ENCODE measurements at regions not wholly inside any gene's neighbourhood (a gene's known extent, or its start where the extent isn't known, plus 50 kb on each side); places are given as distances from the start of the nearest gene placed in this dataset.

DNA sequence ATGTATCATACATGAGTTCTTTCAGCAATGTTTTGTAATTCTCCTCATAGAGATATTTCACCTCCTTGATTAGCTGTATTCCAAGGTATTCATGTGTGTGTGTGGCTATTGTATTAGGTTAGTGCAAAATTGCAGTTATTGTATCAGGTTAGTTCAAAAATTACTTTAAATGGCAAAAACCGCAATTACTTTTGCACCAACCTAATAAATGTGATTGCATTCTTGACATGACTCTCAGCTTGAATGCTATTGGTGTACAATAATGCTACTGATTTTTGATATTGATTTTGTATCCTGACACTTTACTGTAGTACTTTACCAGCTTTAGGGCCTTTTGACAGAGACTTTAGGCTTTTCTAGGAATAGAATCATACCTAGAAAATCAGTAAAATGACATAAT lies 297.4 kb downstream of the ZWINT start:
- TF ChIP-seq, protein P1, sequence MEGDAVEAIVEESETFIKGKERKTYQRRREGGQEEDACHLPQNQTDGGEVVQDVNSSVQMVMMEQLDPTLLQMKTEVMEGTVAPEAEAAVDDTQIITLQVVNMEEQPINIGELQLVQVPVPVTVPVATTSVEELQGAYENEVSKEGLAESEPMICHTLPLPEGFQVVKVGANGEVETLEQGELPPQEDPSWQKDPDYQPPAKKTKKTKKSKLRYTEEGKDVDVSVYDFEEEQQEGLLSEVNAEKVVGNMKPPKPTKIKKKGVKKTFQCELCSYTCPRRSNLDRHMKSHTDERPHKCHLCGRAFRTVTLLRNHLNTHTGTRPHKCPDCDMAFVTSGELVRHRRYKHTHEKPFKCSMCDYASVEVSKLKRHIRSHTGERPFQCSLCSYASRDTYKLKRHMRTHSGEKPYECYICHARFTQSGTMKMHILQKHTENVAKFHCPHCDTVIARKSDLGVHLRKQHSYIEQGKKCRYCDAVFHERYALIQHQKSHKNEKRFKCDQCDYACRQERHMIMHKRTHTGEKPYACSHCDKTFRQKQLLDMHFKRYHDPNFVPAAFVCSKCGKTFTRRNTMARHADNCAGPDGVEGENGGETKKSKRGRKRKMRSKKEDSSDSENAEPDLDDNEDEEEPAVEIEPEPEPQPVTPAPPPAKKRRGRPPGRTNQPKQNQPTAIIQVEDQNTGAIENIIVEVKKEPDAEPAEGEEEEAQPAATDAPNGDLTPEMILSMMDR (IDR thresholded peaks at IDR 0.05; ENCODE audit: low read length, missing control alignments), result no peak
- no peak overlapping the region for H3K4me3 ChIP-seq (replicated peaks; ENCODE audit: low read depth, low read length)
- DNase-seq (ENCODE audit: low read depth), result no peak

DNA sequence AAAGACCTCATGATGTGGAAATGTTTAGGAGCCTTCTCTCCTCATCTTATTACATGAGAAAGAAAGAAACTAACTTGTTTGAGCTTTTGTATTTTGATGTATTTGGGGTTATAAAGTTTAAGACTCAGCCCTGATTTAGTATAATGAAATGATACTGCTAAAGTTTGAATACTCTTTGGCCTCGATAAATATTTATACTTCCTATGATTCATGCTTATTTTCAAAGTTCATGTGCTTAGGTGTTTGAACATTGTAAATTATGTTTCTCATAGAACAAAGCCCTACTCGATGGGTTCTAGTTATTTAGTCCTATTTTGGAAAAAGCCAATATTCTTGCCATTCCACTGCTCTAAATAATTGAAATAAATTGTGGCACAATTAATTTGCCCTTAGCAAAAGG lies 303.2 kb downstream of the ZWINT start:
- no peak for DNase-seq (ENCODE audit: low read depth)
- TF ChIP-seq, protein P1 (IDR thresholded peaks at IDR 0.05; ENCODE audit: low read length, missing control alignments), result no peak
- H3K4me3 ChIP-seq (replicated peaks; ENCODE audit: low read depth, low read length), result no peak overlapping the region

DNA sequence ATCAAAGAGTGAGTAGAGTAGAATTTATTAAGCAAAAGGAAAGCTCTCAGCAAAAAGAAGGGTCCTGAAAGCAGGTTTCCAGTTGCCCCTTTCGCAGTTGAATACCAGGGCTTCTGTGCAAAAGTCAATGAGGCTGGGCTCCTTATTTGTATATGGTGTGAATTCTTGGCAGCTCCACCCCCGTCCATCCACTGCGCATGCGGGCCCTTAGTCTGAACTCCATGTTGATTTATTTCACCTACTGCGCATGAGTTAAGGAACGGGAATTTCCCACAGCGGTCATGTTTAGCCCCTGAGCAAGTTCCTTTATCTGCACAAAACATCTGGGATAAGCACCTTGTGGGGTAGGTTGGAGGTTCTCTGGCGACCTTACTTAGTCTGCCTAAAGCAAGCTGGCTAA lies 325.6 kb downstream of the ZWINT start:
- DNase-seq (ENCODE audit: low read depth), result no peak
- no peak overlapping the region for H3K4me3 ChIP-seq (replicated peaks; ENCODE audit: low read depth, low read length)
- TF ChIP-seq, protein P1 (IDR thresholded peaks at IDR 0.05; ENCODE audit: low read length, missing control alignments), result no peak

DNA sequence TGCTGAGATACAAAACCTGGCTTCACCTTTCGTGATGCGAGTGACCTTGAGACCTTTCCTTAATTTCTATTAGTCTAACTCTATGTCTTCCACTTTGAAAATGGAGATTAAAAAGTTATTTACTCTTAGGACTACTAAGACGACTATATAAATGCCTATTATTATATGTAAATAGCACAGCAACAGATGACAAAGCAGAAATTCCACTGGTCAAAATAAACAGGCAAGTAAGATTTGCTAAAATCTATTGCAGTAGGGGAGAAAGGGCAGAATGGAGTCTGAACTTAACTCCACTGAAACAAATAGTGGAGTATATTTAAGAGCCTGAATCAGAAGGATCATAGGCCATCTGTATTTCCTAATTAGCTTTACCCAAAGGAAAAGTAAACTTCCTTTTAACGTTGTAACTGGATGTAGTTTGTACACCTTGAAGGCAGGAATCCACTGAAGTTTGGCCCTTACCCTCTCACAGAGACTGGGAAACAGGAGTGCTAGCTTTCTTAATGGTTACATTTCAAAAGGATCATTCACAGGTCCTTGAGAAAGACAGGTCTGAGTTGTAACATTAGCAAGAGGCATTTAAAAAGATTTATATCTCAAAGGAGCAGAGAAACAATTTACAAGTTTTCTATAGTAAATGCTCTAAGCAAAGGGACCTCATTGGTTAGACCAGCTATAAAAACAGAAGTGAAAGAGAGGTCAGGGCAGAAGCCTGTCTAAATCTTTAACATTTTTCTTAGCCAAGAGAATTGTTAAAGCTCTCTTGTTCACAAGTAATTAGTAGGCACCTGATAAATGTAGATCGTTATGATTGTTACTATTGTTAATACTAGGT lies 332.5 kb downstream of the ZWINT start:
- DNase-seq (ENCODE audit: low read depth), result no peak
- TF ChIP-seq, protein P1 (IDR thresholded peaks at IDR 0.05; ENCODE audit: low read length, missing control alignments), result no peak
- no peak overlapping the region for H3K4me3 ChIP-seq (replicated peaks; ENCODE audit: low read depth, low read length)

DNA sequence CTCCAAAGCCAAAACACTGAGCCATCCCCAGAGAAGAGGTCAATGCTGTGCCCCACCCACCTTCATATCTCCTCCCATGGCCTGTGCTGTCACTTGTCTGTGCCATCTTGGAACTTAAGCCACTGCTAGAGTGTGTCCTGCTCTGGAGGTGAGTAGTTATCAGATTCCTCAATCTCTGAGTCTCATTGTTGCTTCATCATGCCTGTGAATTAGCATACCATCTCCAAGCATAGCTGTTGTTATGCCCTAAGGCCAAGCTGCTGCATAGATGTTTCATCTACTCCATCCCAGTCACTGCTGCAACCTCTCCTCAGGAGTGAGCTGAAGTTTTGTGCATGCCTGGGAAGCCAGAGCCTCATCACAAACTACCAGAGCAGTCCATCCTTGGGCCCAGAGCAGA lies 349.0 kb downstream of the ZWINT start:
- no peak overlapping the region for H3K4me3 ChIP-seq (replicated peaks; ENCODE audit: low read depth, low read length)
- TF ChIP-seq, protein P1 (IDR thresholded peaks at IDR 0.05; ENCODE audit: low read length, missing control alignments), result no peak

DNA sequence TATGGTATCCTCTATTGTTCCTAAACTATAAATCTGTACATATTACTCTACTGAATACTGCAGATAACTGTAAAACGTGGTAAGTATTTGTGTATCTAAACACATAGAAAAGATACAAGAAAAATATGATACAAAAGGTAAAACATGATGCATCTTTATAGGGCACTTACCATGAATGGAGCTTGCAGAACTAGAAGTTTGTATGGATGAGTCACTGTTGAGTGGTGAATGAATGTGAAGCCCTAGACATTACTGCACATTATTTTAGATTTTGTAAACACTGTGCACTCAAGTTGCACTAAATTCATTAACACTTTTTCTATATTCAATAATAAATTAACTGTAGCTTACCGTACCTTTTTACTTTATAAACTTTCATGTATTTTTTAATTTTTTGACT lies 357.5 kb downstream of the ZWINT start:
- no peak overlapping the region for H3K4me3 ChIP-seq (replicated peaks; ENCODE audit: low read depth, low read length)
- DNase-seq (ENCODE audit: low read depth), result no peak
- TF ChIP-seq, protein P1 (IDR thresholded peaks at IDR 0.05; ENCODE audit: low read length, missing control alignments), result no peak

More for the DNA sequence above, 349.0 kb downstream of the ZWINT start:
- no peak for DNase-seq (ENCODE audit: low read depth)

DNA sequence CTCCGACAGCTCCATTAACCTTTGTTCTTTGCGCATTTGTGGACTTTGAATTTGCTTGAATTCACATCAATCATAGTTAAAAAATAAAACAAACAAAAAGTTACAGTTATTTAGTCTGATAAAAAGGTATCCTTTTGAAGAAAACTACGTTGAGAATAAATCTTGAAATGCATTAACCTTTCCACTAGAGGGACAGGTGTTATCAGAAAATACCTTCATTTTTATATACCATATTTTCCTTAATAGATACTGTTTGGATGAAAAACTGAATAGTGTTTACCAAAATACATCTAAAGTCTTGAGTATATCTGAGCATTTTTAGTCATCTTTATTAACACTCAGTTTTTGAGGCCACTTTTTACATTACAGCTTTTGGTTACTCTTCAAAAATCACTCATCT lies 371.9 kb downstream of the ZWINT start:
- DNase-seq (ENCODE audit: low read depth), result no peak
- TF ChIP-seq, protein P1 (IDR thresholded peaks at IDR 0.05; ENCODE audit: low read length, missing control alignments), result no peak
- H3K4me3 ChIP-seq (replicated peaks; ENCODE audit: low read depth, low read length), result no peak overlapping the region

Measured in fibroblast of pulmonary artery (primary cell).